Vagina (tissue), 2 donors: ENCODE measurements at regions not wholly inside any gene's neighbourhood (a gene's known extent, or its start where the extent isn't known, plus 50 kb on each side); places are given as distances from the start of the nearest gene placed in this dataset.

Experiments used
- POLR2A ChIP-seq, 2 donors: fragments of 450-650 bp; IDR thresholded peaks; one replicate each; pipeline ENCODE4 v1.6.1; 2017; ENCODE audit warnings: antibody characterized with exemption in 2 of 2, mild to moderate bottlenecking in 2 of 2, moderate library complexity in 2 of 2
- POLR2AphosphoS5 ChIP-seq, 2 donors: sonication (generic); formaldehyde crosslinking; IDR thresholded peaks; one replicate each; pipeline ENCODE4 v1.9.0; 2017; ENCODE audit warnings: antibody characterized with exemption in 2 of 2, mild to moderate bottlenecking in 2 of 2, low read depth in 1 of 2; ENCODE audit not compliant: insufficient read depth in 1 of 2
- TF ChIP-seq, protein P1 (sequence below), 3 experiments: fragments of 450-650 bp in 2 of 3; fragments of 200-600 bp in 1 of 3; sonication (generic) in 1 of 3; IDR thresholded peaks; one replicate each; pipeline ENCODE4 v1.5.1; 2017 to 2019; ENCODE audit warnings: antibody characterized with exemption in 3 of 3, mild to moderate bottlenecking in 2 of 3, moderate library complexity in 2 of 3

DNA sequence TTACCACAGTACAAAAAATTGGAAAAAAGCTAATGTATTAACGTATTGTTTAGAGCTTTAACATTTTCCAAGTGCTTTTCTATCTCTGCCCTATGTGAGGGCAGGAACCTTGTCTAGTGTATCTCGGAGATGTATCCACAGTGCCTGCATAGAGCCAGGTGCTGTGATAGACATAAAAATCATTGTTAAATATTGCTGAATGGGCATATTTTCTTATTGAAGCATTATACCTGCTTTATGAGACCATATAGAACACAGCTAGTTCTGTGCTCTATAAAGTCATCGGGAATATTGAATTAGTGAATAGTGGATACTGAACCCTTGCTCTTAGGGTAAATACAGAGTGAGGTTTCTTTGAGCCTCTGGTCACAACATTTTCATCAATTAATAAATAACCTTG lies 163.0 kb downstream of the RNF144B start:
- TF ChIP-seq POLR2A (IDR thresholded peaks at IDR 0.05) (no peak), POLR2AphosphoS5 (IDR thresholded peaks at IDR 0.05; ENCODE audit: insufficient read depth in 1 of 2, low read depth in 1 of 2) (no peak)
- TF ChIP-seq, protein P1, sequence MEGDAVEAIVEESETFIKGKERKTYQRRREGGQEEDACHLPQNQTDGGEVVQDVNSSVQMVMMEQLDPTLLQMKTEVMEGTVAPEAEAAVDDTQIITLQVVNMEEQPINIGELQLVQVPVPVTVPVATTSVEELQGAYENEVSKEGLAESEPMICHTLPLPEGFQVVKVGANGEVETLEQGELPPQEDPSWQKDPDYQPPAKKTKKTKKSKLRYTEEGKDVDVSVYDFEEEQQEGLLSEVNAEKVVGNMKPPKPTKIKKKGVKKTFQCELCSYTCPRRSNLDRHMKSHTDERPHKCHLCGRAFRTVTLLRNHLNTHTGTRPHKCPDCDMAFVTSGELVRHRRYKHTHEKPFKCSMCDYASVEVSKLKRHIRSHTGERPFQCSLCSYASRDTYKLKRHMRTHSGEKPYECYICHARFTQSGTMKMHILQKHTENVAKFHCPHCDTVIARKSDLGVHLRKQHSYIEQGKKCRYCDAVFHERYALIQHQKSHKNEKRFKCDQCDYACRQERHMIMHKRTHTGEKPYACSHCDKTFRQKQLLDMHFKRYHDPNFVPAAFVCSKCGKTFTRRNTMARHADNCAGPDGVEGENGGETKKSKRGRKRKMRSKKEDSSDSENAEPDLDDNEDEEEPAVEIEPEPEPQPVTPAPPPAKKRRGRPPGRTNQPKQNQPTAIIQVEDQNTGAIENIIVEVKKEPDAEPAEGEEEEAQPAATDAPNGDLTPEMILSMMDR (IDR thresholded peaks at IDR 0.05) = no peak
